Skeletal muscle tissue (tissue), 3 donors: ENCODE measurements at regions not wholly inside any gene's neighbourhood (a gene's known extent, or its start where the extent isn't known, plus 50 kb on each side); places are given as distances from the start of the nearest gene placed in this dataset.
"Not testable (repeated sequence)": the region's sequence is repeated elsewhere in the genome, so short reads cannot be mapped to it uniquely, and the experiment has no call there.

Experiments
- H3K27ac ChIP-seq: one replicate; pipeline ENCODE4 v1.7.0; 2013; ENCODE audit warnings: mild to moderate bottlenecking, low read depth, low read length, inconsistent platforms
- H3K27me3 ChIP-seq, 3 donors: one replicate each; pipeline ENCODE4 v1.7.0; 2013; ENCODE audit warnings: low read length in 3 of 3; ENCODE audit not compliant: control insufficient read depth in 3 of 3, insufficient read depth in 3 of 3
- H3K36me3 ChIP-seq, 3 donors: one replicate each; pipeline ENCODE4 v1.7.0; 2013; ENCODE audit warnings: low read length in 3 of 3; ENCODE audit not compliant: control insufficient read depth in 3 of 3, insufficient read depth in 3 of 3
- H3K4me1 ChIP-seq, 3 donors: one replicate each; pipeline ENCODE4 v1.7.0; 2013; ENCODE audit warnings: low read length in 3 of 3, mild to moderate bottlenecking in 3 of 3; ENCODE audit not compliant: control insufficient read depth in 3 of 3, insufficient read depth in 3 of 3
- H3K4me3 ChIP-seq, 3 donors: one replicate each; pipeline ENCODE4 v1.7.0; 2013; ENCODE audit warnings: low read length in 3 of 3
- H3K9ac ChIP-seq, 3 donors: one replicate each; pipeline ENCODE4 v1.7.0; 2013; ENCODE audit warnings: low read length in 3 of 3, mild to moderate bottlenecking in 3 of 3, moderate library complexity in 2 of 3, low read depth in 1 of 3
- H3K9me3 ChIP-seq, 3 donors: one replicate each; pipeline ENCODE4 v1.7.0; 2013; ENCODE audit warnings: low read length in 3 of 3; ENCODE audit not compliant: control insufficient read depth in 3 of 3
- donor health status: Osteomylitis.

- not testable (repeated sequence) for H3K9ac ChIP-seq, H3K27ac ChIP-seq, H3K9me3 ChIP-seq, H3K4me1 ChIP-seq, H3K27me3 ChIP-seq, H3K4me3 ChIP-seq, H3K36me3 ChIP-seq
These were observed 84.9 kb upstream of the DRD5 start for GRCh38 chr4:9696561-9696960.

- not testable (repeated sequence) for H3K27me3 ChIP-seq, H3K4me3 ChIP-seq, H3K36me3 ChIP-seq, H3K9me3 ChIP-seq, H3K4me1 ChIP-seq, H3K9ac ChIP-seq, H3K27ac ChIP-seq
These were observed 79.4 kb upstream of the DRD5 start for GRCh38 chr4:9702019-9702418.

- not testable (repeated sequence) for H3K4me3 ChIP-seq, H3K36me3 ChIP-seq, H3K4me1 ChIP-seq, H3K27ac ChIP-seq, H3K9me3 ChIP-seq, H3K9ac ChIP-seq, H3K27me3 ChIP-seq
These were observed 78.7 kb upstream of the DRD5 start for GRCh38 chr4:9702696-9703095.

- no peaks in the 10 kb centered on the region for H3K9me3 ChIP-seq
- peaks cover 0 to 3% (median 0%) of the 10 kb centered on the region in 3 donors for H3K27me3 ChIP-seq
- H3K27ac ChIP-seq: no peak overlapping the region
- peaks cover 0 to 2% (median 0%) of the 10 kb centered on the region in 3 donors for H3K4me1 ChIP-seq
- no peaks in the 10 kb centered on the region for H3K36me3 ChIP-seq
- no peak overlapping the region for H3K9ac ChIP-seq
- no peak overlapping the region for H3K4me3 ChIP-seq
These were observed 78.0 kb upstream of the DRD5 start for GRCh38 chr4:9703391-9703790.

- not testable (repeated sequence) for H3K27ac ChIP-seq, H3K36me3 ChIP-seq, H3K4me3 ChIP-seq, H3K9me3 ChIP-seq, H3K9ac ChIP-seq, H3K27me3 ChIP-seq, H3K4me1 ChIP-seq
These were observed 77.3 kb upstream of the DRD5 start for GRCh38 chr4:9704126-9704525.

- peaks cover 0 to 2% (median 0%) of the 10 kb centered on the region in 3 donors for H3K4me1 ChIP-seq
- H3K27me3 ChIP-seq: peaks cover 0 to 3% (median 0%) of the 10 kb centered on the region in 3 donors
- H3K9me3 ChIP-seq: no peaks in the 10 kb centered on the region
- no peak overlapping the region for H3K27ac ChIP-seq
- H3K9ac ChIP-seq: no peak overlapping the region
- no peaks in the 10 kb centered on the region for H3K36me3 ChIP-seq
- no peak overlapping the region for H3K4me3 ChIP-seq
These were observed 76.7 kb upstream of the DRD5 start for GRCh38 chr4:9704551-9705332.

GRCh38 chr4:9707281-9707680 is 74.2 kb upstream of the DRD5 start:
- H3K27me3 ChIP-seq, H3K36me3 ChIP-seq, H3K9me3 ChIP-seq, H3K4me3 ChIP-seq, H3K4me1 ChIP-seq, H3K9ac ChIP-seq, H3K27ac ChIP-seq: not testable (repeated sequence)

- H3K36me3 ChIP-seq, H3K27ac ChIP-seq, H3K4me3 ChIP-seq, H3K9me3 ChIP-seq, H3K9ac ChIP-seq, H3K27me3 ChIP-seq, H3K4me1 ChIP-seq: not testable (repeated sequence)
These were observed 73.5 kb upstream of the DRD5 start for GRCh38 chr4:9707936-9708335.

GRCh38 chr4:9709724-9710123 is 71.7 kb upstream of the DRD5 start:
- Histone ChIP-seq H3K9ac (no peak overlapping the region), H3K4me3 (no peak overlapping the region), H3K27ac (no peak overlapping the region), H3K4me1 (no peaks in the 10 kb centered on the region), H3K9me3 (no peaks in the 10 kb centered on the region), H3K27me3 (no peaks in the 10 kb centered on the region), H3K36me3 (no peaks in the 10 kb centered on the region)

GRCh38 chr4:9715271-9715670 is 66.2 kb upstream of the DRD5 start:
- H3K4me1 ChIP-seq, H3K27me3 ChIP-seq, H3K36me3 ChIP-seq, H3K4me3 ChIP-seq, H3K9ac ChIP-seq, H3K27ac ChIP-seq, H3K9me3 ChIP-seq: not testable (repeated sequence)
